Karpas-422 (cell line): ENCODE measurements at regions not wholly inside any gene's neighbourhood (a gene's known extent, or its start where the extent isn't known, plus 50 kb on each side); places are given as distances from the start of the nearest gene placed in this dataset.
"Not testable (repeated sequence)": the region's sequence is repeated elsewhere in the genome, so short reads cannot be mapped to it uniquely, and the experiment has no call there.

Experiments
- DNase-seq: peaks from one replicate; pipeline ENCODE4 v3.0.0-alpha.2; 2015
- H2AFZ ChIP-seq: fragments of 200-600 bp; sonication (generic); 2 replicates; pipeline ENCODE4 v1.6.1; 2014; ENCODE audit warnings: antibody characterized with exemption, low read length, mixed read lengths
- H3K27ac ChIP-seq: fragments of 200-600 bp; sonication (generic); 2 replicates; pipeline ENCODE4 v1.5.1; 2014; ENCODE audit warnings: mild to moderate bottlenecking, low read length, moderate library complexity
- H3K27me3 ChIP-seq: fragments of 200-600 bp; sonication (generic); 2 replicates; pipeline ENCODE4 v1.6.1; 2014; ENCODE audit warnings: low read length, mixed read lengths
- H3K36me3 ChIP-seq: fragments of 200-600 bp; sonication (generic); 2 replicates; pipeline ENCODE4 v1.6.1; 2014; ENCODE audit warnings: low read length, mixed read lengths; ENCODE audit not compliant: insufficient read depth
- H3K4me1 ChIP-seq: fragments of 200-600 bp; sonication (generic); 2 replicates; pipeline ENCODE4 v1.6.1; 2014; ENCODE audit warnings: mild to moderate bottlenecking, low read length, mixed read lengths
- H3K4me2 ChIP-seq: fragments of 200-600 bp; sonication (generic); 2 replicates; pipeline ENCODE4 v1.6.1; 2014; ENCODE audit warnings: low read length, low read depth, mild to moderate bottlenecking; ENCODE audit not compliant: poor library complexity, severe bottlenecking
- H3K4me3 ChIP-seq: fragments of 200-600 bp; sonication (generic); 2 replicates; pipeline ENCODE4 v1.5.1; 2014; ENCODE audit warnings: mild to moderate bottlenecking, antibody characterized with exemption, low read length, mixed read lengths
- H3K79me2 ChIP-seq: fragments of 200-600 bp; sonication (generic); 2 replicates; pipeline ENCODE4 v1.6.1; 2014; ENCODE audit warnings: mild to moderate bottlenecking, low read length, mixed read lengths
- H3K9ac ChIP-seq: fragments of 200-600 bp; sonication (generic); 2 replicates; pipeline ENCODE4 v1.6.0; 2014; ENCODE audit warnings: low read length
- H3K9me2 ChIP-seq: fragments of 200-600 bp; sonication (generic), shearing (Covaris generic); replicated peaks from 2 replicates; pipeline ENCODE4 v1.6.0; 2014; ENCODE audit warnings: mild to moderate bottlenecking, low read length, moderate library complexity; ENCODE audit not compliant: insufficient read depth
- H3K9me3 ChIP-seq: fragments of 300-700, 200-600 bp; sonication (generic); 2 replicates; pipeline ENCODE4 v1.6.1; 2014; ENCODE audit warnings: low read length, mixed read lengths
- H4K20me1 ChIP-seq: fragments of 200-600 bp; sonication (generic); 2 replicates; pipeline ENCODE4 v1.6.1; 2014; ENCODE audit warnings: mild to moderate bottlenecking, antibody characterized with exemption, low read length, low read depth; ENCODE audit not compliant: insufficient read depth

DNA sequence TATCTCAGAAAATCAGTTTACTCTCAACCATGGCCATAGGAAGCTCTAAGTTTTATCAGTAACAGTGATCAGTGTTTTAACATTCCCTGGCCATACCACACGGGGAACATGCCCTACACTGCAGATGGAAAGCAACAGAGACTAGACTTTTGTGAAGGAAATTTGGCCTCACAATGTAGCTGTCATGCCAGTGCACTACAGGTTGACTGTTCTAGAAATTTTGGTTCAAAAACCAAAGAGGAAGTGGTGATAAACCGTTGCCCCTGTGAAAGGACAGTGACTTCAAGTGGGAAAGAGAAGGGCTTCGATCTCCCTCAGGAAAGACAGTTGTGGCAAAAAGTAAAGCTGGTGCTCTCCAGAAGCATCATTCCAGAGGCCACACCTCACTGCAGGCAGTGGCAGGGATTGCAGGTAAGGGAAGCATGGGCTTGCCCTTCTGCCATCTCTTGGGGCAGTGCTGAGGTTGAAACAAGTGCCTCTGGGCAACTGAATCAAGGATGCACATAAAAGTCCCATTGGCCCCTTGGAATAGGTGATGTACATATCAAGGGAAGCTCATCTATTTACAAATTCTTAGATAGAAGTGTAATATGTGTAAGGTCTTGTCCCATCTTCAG, 143.4 kb downstream of the PPIAL4A start:
- DNase-seq, H4K20me1 ChIP-seq, H3K4me2 ChIP-seq, H3K27me3 ChIP-seq, H3K36me3 ChIP-seq, H3K9ac ChIP-seq, H3K27ac ChIP-seq, H3K4me1 ChIP-seq, H3K4me3 ChIP-seq, H3K9me2 ChIP-seq, H3K79me2 ChIP-seq, H3K9me3 ChIP-seq, H2AFZ ChIP-seq: not testable (repeated sequence)

DNA sequence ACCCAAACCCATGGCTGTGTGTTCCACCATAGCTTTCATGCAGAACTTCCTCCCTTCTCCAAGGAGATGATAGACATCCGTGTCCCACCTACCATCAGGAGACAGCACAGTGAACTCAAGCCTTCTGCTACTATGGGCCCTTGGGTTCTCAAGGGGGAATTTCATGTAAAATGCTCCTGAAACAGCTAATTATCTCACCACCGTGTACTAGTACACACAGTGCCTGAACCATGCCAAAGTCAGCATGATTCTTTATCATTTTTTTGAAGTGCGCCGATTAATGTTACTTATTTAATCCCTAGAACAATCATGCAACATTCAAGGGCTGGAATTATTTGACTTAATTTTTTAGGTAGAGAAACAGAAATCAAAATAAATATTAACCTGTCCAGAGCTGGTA, 147.2 kb downstream of the PPIAL4A start:
- not testable (repeated sequence) for H4K20me1 ChIP-seq, H3K27ac ChIP-seq, DNase-seq, H3K9ac ChIP-seq, H3K4me2 ChIP-seq, H3K27me3 ChIP-seq, H2AFZ ChIP-seq, H3K36me3 ChIP-seq, H3K9me2 ChIP-seq, H3K4me3 ChIP-seq, H3K79me2 ChIP-seq, H3K4me1 ChIP-seq, H3K9me3 ChIP-seq

DNA sequence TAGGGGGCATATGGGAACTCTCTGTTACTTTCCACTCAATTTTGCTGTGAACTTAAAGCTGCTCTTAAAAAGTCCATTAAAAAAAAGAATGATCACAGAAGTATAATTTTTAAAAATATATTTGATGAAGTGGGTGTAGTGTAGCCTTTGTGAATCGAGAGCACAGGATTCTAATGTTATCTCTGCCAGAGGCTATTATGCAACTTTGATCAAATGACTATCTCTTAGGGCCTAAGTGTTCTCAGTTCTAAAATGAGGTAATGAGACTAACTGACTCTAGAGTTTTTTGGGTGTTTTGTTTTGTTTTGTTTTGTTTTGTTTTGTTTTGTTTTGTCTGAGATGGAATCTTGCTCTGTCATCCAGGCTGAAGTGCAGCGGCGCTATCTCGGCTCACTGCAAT, 143.2 kb downstream of the FAM72B start:
- DNase-seq, H3K9me2 ChIP-seq, H3K36me3 ChIP-seq, H3K4me1 ChIP-seq, H2AFZ ChIP-seq, H3K27ac ChIP-seq, H3K27me3 ChIP-seq, H3K79me2 ChIP-seq, H3K9ac ChIP-seq, H3K4me3 ChIP-seq, H3K4me2 ChIP-seq, H4K20me1 ChIP-seq, H3K9me3 ChIP-seq: not testable (repeated sequence)

DNA sequence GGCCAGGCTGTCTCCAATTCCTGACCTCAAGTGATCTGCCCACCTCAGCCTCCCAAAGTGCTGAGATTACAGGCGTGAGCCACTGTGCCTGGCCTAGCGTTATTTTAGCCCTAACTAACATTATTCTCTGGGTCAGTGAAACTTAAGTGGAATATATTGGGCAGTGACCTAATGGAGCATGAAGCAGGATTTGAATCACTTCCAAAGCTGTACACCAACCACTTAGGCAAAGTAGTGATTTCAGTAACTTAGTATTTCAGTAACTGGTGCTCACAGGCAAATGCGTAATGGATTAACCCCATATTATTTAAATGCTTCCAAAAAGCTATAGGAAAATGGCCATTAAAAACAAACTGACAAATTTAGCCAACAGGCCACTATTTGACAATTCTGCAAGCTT, 142.6 kb downstream of the FAM72B start:
- H3K9me3 ChIP-seq, H3K36me3 ChIP-seq, H3K4me2 ChIP-seq, H3K9ac ChIP-seq, H4K20me1 ChIP-seq, DNase-seq, H2AFZ ChIP-seq, H3K27me3 ChIP-seq, H3K4me1 ChIP-seq, H3K9me2 ChIP-seq, H3K79me2 ChIP-seq, H3K4me3 ChIP-seq, H3K27ac ChIP-seq: not testable (repeated sequence)

DNA sequence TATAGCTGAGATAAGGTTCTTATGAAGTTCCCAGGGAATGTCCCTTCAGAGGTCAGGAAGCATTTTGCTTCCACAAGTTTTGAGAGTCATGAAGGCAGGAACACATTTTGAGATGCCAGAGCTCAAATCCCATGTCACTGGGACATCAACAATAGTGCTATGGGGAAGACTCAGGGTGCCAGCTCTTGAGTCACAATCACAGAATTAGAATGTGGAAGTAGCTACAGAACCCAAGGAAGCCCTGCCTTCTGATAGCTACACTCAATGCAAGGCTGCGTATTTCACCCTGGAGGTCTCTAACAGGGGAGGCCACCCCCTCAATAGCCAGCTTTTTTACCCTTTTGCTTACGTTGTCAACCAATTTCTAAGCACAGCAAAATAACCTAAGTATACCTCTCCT, 141.3 kb downstream of the FAM72B start:
- not testable (repeated sequence) for H3K36me3 ChIP-seq, H2AFZ ChIP-seq, H3K9ac ChIP-seq, H3K79me2 ChIP-seq, H3K9me3 ChIP-seq, H3K27ac ChIP-seq, H3K4me2 ChIP-seq, H3K4me1 ChIP-seq, H4K20me1 ChIP-seq, H3K27me3 ChIP-seq, H3K4me3 ChIP-seq, DNase-seq, H3K9me2 ChIP-seq

DNA sequence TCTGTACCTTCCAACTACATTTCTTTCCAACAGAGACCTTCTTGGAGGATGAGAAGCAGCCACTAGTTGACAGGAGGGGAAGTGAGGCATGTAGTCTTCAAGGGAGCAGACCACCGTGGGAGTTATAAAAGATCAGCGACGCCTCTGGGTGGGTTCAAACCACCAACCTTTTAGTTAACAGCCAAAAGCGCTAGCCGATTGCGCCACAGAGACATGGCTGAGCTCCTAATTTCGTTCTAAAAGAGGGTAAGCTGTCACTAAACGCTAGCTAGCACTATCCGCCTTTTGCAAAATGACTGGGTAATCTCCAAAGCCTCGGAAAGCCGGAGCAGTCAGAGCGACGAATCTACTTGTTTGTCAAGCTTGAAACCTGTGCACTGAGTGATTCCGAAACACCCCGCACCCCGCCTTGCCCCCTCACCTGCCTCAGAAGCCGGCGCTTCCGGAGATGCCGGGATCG, 135.8 kb downstream of the FAM72B start:
- H3K9me3 ChIP-seq, H3K9ac ChIP-seq, H3K79me2 ChIP-seq, H3K27ac ChIP-seq, H2AFZ ChIP-seq, H4K20me1 ChIP-seq, H3K4me2 ChIP-seq, H3K9me2 ChIP-seq, H3K4me1 ChIP-seq, H3K4me3 ChIP-seq, H3K27me3 ChIP-seq, H3K36me3 ChIP-seq, DNase-seq: not testable (repeated sequence)

DNA sequence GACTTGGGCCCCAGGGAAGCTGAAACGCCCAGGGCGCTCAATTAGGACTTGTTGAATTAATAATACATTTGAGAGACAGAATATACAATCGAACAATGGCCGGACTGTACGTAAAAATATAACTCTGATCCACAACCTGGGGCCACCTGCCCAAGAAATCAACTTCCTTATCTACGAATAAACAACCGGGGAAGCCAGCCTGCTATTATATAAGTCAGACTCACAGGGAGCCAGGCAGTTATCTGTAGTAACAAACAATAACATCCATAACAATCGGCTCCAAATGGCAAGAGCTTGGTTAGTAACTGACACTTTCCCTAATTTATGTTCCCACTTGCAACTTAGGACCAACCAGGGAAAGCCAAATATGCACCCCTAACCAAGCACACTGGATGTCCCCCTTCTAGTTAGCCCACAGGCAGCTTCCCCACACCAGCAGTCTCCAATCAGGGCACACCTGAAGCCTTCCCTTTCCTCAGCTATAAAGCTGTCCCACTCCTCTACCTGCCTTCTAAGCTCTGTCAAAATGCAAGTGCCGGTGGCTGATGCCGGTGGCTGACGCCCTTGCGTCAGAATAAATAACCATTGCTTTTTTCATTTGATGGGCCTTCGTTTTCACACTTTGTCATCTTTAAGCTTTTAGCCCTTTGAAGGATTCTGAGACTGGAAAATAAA, 135.2 kb downstream of the FAM72B start:
- not testable (repeated sequence) for H4K20me1 ChIP-seq, H3K4me1 ChIP-seq, H3K27me3 ChIP-seq, H3K79me2 ChIP-seq, H2AFZ ChIP-seq, H3K9me2 ChIP-seq, H3K36me3 ChIP-seq, H3K27ac ChIP-seq, H3K9me3 ChIP-seq, H3K4me2 ChIP-seq, H3K4me3 ChIP-seq, DNase-seq, H3K9ac ChIP-seq

DNA sequence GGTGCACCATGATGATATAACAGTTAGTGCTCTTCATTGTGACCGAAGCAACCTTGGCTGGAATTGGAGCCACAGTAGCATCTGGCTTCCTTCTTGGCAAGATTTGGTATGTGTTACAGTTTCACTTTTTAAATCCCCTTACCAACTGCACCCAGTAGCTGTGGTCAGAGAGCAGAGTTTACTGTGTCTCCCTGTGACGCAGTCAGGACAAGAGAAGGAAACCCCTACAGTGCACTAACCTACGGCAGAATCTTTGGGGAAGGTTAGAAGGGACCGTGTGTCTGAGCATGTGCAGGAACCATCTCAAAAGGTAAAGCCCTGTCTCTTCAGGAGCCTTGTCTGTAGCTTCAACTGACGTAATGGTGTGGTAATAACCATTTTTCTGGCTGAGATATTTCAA, 134.0 kb downstream of the FAM72B start:
- DNase-seq, H3K9me2 ChIP-seq, H3K9me3 ChIP-seq, H3K79me2 ChIP-seq, H3K4me1 ChIP-seq, H2AFZ ChIP-seq, H3K4me2 ChIP-seq, H3K27ac ChIP-seq, H3K27me3 ChIP-seq, H3K9ac ChIP-seq, H4K20me1 ChIP-seq, H3K36me3 ChIP-seq, H3K4me3 ChIP-seq: not testable (repeated sequence)
